ENCODE measurements at regions not wholly inside any gene's neighbourhood (a gene's known extent, or its start where the extent isn't known, plus 50 kb on each side); places are given as distances from the start of the nearest gene placed in this dataset.
A peak's percentile ranks its signal among the peaks of the same experiment; 100 is the strongest.
"Not testable (repeated sequence)": the region's sequence is repeated elsewhere in the genome, so short reads cannot be mapped to it uniquely, and the experiment has no call there.

- no peak overlapping the region for H3K4me3 ChIP-seq
- H3K36me3 ChIP-seq = no peaks in the 10 kb centered on the region
- peak in 1 of 2 donors; percentile 30 for DNase-seq
- no peaks in the 10 kb centered on the region for H3K4me1 ChIP-seq
- no peaks in the 10 kb centered on the region for H3K9me3 ChIP-seq
- WGBS, 5 donors = 56 to 80% (median 70%) methylated on average over 3 of the region's 3 CpGs
- intact Hi-C loops (cut with DNase I; ENCODE audit: low total_unique reads) = no loop called here
- TF ChIP-seq POLR2A (IDR thresholded peaks at IDR 0.05) (no peak), EP300 (IDR thresholded peaks at IDR 0.05) (no peak)
- H3K27me3 ChIP-seq = no peaks in the 10 kb centered on the region
- peak overlapping the region in 2 of 5 donors; percentile 5 to 32 for H3K27ac ChIP-seq
Observed at GRCh38 chr6:121593011-121593641, 157.7 kb downstream of the GJA1 start.

GRCh38 chr6:121594053-121594452 lies 158.6 kb downstream of the GJA1 start:
- no peak for DNase-seq
- 82 to 97% (median 89%) methylated on average over 3 of the region's 3 CpGs for WGBS, 5 donors
- H3K4me3 ChIP-seq = no peak overlapping the region
- intact Hi-C loops (cut with DNase I; ENCODE audit: low total_unique reads) = no loop called here
- no peaks in the 10 kb centered on the region for H3K27me3 ChIP-seq
- H3K27ac ChIP-seq = no peak overlapping the region
- no peak for TF ChIP-seq POLR2AphosphoS5 (IDR thresholded peaks at IDR 0.05)
- TF ChIP-seq EP300 (IDR thresholded peaks at IDR 0.05) = no peak
- TF ChIP-seq CTCF (IDR thresholded peaks at IDR 0.05) = no peak
- no peak for TF ChIP-seq POLR2A (IDR thresholded peaks at IDR 0.05)
- no peaks in the 10 kb centered on the region for H3K9me3 ChIP-seq
- H3K4me1 ChIP-seq = no peaks in the 10 kb centered on the region
- H3K36me3 ChIP-seq = no peaks in the 10 kb centered on the region

- Histone ChIP-seq H3K27me3 (no peaks in the 10 kb centered on the region), H3K9me3 (no peaks in the 10 kb centered on the region), H3K36me3 (no peaks in the 10 kb centered on the region), H3K4me3 (no peak overlapping the region), H3K27ac (no peak overlapping the region), H3K4me1 (no peaks in the 10 kb centered on the region)
- TF ChIP-seq CTCF (IDR thresholded peaks at IDR 0.05) = no peak
- TF ChIP-seq POLR2A (IDR thresholded peaks at IDR 0.05) = no peak
- no peak for TF ChIP-seq POLR2AphosphoS5 (IDR thresholded peaks at IDR 0.05)
- no peak for TF ChIP-seq EP300 (IDR thresholded peaks at IDR 0.05)
- 61 to 86% (median 83%) methylated on average over 1 of the region's 1 CpG for WGBS, 5 donors
- DNase-seq = no peak
- intact Hi-C loops (cut with DNase I; ENCODE audit: low total_unique reads) = no loop called here
Observed at GRCh38 chr6:121595646-121596045, 160.2 kb downstream of the GJA1 start.

GRCh38 chr6:121596441-121596840 lies 161.0 kb downstream of the GJA1 start:
- Histone ChIP-seq H3K27ac (no peak overlapping the region), H3K4me1 (no peaks in the 10 kb centered on the region), H3K36me3 (no peaks in the 10 kb centered on the region), H3K27me3 (no peaks in the 10 kb centered on the region), H3K4me3 (no peak overlapping the region), H3K9me3 (no peaks in the 10 kb centered on the region)
- no peak for TF ChIP-seq EP300 (IDR thresholded peaks at IDR 0.05)
- no peak for TF ChIP-seq CTCF (IDR thresholded peaks at IDR 0.05)
- TF ChIP-seq POLR2AphosphoS5 (IDR thresholded peaks at IDR 0.05) = no peak
- no peak for TF ChIP-seq POLR2A (IDR thresholded peaks at IDR 0.05)
- 87 to 94% (median 91%) methylated on average over 4 of the region's 4 CpGs for WGBS, 5 donors
- intact Hi-C loops (cut with DNase I; ENCODE audit: low total_unique reads) = no loop called here
- no peak for DNase-seq

- no peaks in the 10 kb centered on the region for H3K9me3 ChIP-seq
- no peak overlapping the region for H3K27ac ChIP-seq
- intact Hi-C loops (cut with DNase I; ENCODE audit: low total_unique reads) = no loop called here
- DNase-seq = no peak
- TF ChIP-seq CTCF (IDR thresholded peaks at IDR 0.05) (no peak), POLR2A (IDR thresholded peaks at IDR 0.05) (no peak)
- H3K27me3 ChIP-seq = no peaks in the 10 kb centered on the region
- H3K36me3 ChIP-seq = no peaks in the 10 kb centered on the region
- H3K4me1 ChIP-seq = no peaks in the 10 kb centered on the region
- 77 to 86% (median 83%) methylated on average over 3 of the region's 3 CpGs for WGBS, 5 donors
- H3K4me3 ChIP-seq = no peak overlapping the region
Observed at GRCh38 chr6:121597654-121598053, 162.2 kb downstream of the GJA1 start.

GRCh38 chr6:121599331-121599730 lies 163.9 kb downstream of the GJA1 start:
- intact Hi-C loops (cut with DNase I; ENCODE audit: low total_unique reads); DNase-seq; H3K4me3 ChIP-seq; H3K27ac ChIP-seq; H3K27me3 ChIP-seq; H3K9me3 ChIP-seq; H3K4me1 ChIP-seq; H3K36me3 ChIP-seq: not testable (repeated sequence)
- WGBS, 5 donors = 85 to 98% (median 89%) methylated on average over 6 of the region's 6 CpGs

Measured in stomach (tissue), 8 donors.